ENCODE measurements at regions not wholly inside any gene's neighbourhood (a gene's known extent, or its start where the extent isn't known, plus 50 kb on each side); places are given as distances from the start of the nearest gene placed in this dataset.
"Not testable (repeated sequence)": the region's sequence is repeated elsewhere in the genome, so short reads cannot be mapped to it uniquely, and the experiment has no call there.

- DNase-seq (ENCODE audit: low read depth, low spot score), result no peak
Observed at GRCh38 chrX:138871739-138872138, 160.2 kb upstream of the FGF13 start.

GRCh38 chrX:138866643-138867042, 155.1 kb upstream of the FGF13 start:
- DNase-seq (ENCODE audit: low read depth, low spot score), result no peak

- no peak for DNase-seq (ENCODE audit: low read depth, low spot score)
Observed at GRCh38 chrX:138865093-138865649, 153.7 kb upstream of the FGF13 start.

GRCh38 chrX:138859421-138859820, 147.9 kb upstream of the FGF13 start:
- no peak for DNase-seq (ENCODE audit: low read depth, low spot score)

GRCh38 chrX:138858951-138859350, 147.4 kb upstream of the FGF13 start:
- no peak for DNase-seq (ENCODE audit: low read depth, low spot score)

- no peak for DNase-seq (ENCODE audit: low read depth, low spot score)
Observed at GRCh38 chrX:138858438-138858837, 146.9 kb upstream of the FGF13 start.

- DNase-seq (ENCODE audit: low read depth, low spot score), result no peak
Observed at GRCh38 chrX:138856881-138857604, 145.5 kb upstream of the FGF13 start.

- no peak for DNase-seq (ENCODE audit: low read depth, low spot score)
Observed at GRCh38 chrX:138853936-138854335, 142.4 kb upstream of the FGF13 start.

GRCh38 chrX:138849521-138849920, 138.0 kb upstream of the FGF13 start:
- DNase-seq (ENCODE audit: low read depth, low spot score), result no peak

GRCh38 chrX:138847930-138848329, 136.4 kb upstream of the FGF13 start:
- DNase-seq (ENCODE audit: low read depth, low spot score), result no peak

GRCh38 chrX:138845786-138846185, 134.3 kb upstream of the FGF13 start:
- DNase-seq (ENCODE audit: low read depth, low spot score), result no peak

GRCh38 chrX:138807400-138807799, 95.9 kb upstream of the FGF13 start:
- not testable (repeated sequence) for DNase-seq (ENCODE audit: low read depth, low spot score)

- no peak for DNase-seq (ENCODE audit: low read depth, low spot score)
Observed at GRCh38 chrX:138794246-138794645, 82.7 kb upstream of the FGF13 start.

GRCh38 chrX:138791551-138791950, 80.0 kb upstream of the FGF13 start:
- DNase-seq (ENCODE audit: low read depth, low spot score), result no peak

GRCh38 chrX:138788771-138789170, 77.3 kb upstream of the FGF13 start:
- no peak for DNase-seq (ENCODE audit: low read depth, low spot score)

- not testable (repeated sequence) for DNase-seq (ENCODE audit: low read depth, low spot score)
Observed at GRCh38 chrX:138778576-138778909, 67.0 kb upstream of the FGF13 start.

- DNase-seq (ENCODE audit: low read depth, low spot score), result not testable (repeated sequence)
Observed at GRCh38 chrX:138777908-138778575, 66.5 kb upstream of the FGF13 start.

GRCh38 chrX:138777230-138777629, 65.7 kb upstream of the FGF13 start:
- DNase-seq (ENCODE audit: low read depth, low spot score), result no peak

GRCh38 chrX:138775517-138775916, 64.0 kb upstream of the FGF13 start:
- no peak for DNase-seq (ENCODE audit: low read depth, low spot score)

- DNase-seq (ENCODE audit: low read depth, low spot score), result no peak
Observed at GRCh38 chrX:138771047-138771446, 59.5 kb upstream of the FGF13 start.

- no peak for DNase-seq (ENCODE audit: low read depth, low spot score)
Observed at GRCh38 chrX:138769918-138770317, 58.4 kb upstream of the FGF13 start.

GRCh38 chrX:138765051-138765450, 53.5 kb upstream of the FGF13 start:
- no peak for DNase-seq (ENCODE audit: low read depth, low spot score)

GRCh38 chrX:138763761-138764160, 52.2 kb upstream of the FGF13 start:
- DNase-seq (ENCODE audit: low read depth, low spot score), result no peak
